G401 (cell line): ENCODE measurements at regions not wholly inside any gene's neighbourhood (a gene's known extent, or its start where the extent isn't known, plus 50 kb on each side); places are given as distances from the start of the nearest gene placed in this dataset.
"Not testable (repeated sequence)": the region's sequence is repeated elsewhere in the genome, so short reads cannot be mapped to it uniquely, and the experiment has no call there.

Experiments
- DNase-seq: peaks from one replicate; pipeline ENCODE4 v3.0.0-alpha.2; 2015; ENCODE audit warnings: low spot score
- in situ Hi-C: cut with HindIII; loops from 2 replicates; pipeline ENCODE4 v1.10.0; 2016; ENCODE audit warnings: low sequenced_read_pairs, mixed read lengths

DNA sequence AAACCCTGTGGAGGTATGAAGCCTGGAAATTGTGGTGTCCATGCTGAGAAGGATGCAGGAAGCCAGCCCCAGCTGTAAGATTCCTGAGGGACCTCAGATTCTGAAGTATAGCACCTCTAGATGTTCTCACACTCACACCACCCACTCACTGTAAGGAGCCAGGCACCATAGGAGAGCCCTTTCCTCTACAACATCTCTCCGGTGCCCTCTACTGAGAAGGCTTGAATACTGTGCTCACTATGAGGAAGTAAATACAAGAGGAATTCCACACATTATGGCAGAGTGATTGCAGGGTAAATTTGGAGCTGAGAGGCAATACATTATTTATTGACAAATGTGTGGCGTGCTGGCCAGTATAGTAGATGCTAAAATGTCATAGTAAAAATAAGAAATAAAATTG is 2414.0 kb upstream of the PCDH20 start:
- in situ Hi-C loops, DNase-seq: not testable (repeated sequence)

DNA sequence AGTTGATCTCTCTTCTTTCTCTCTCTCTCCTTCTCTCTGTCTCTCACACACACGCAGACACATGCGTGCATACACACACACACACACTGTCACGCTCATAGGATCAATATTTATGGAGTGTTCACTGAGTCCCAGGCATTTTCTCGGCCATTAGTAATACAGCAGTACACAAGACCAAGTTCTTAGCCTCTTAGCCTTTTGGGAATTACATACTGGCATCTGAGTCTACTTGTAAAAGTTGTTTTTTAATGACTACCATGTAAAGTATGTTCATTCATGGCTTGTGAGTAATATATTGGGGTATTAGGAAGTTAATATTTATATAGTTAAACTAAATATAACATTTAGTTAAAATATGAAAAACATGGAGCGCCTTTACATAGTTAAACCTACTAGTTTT is 2406.1 kb upstream of the PCDH20 start:
- in situ Hi-C loops, DNase-seq: not testable (repeated sequence)

DNA sequence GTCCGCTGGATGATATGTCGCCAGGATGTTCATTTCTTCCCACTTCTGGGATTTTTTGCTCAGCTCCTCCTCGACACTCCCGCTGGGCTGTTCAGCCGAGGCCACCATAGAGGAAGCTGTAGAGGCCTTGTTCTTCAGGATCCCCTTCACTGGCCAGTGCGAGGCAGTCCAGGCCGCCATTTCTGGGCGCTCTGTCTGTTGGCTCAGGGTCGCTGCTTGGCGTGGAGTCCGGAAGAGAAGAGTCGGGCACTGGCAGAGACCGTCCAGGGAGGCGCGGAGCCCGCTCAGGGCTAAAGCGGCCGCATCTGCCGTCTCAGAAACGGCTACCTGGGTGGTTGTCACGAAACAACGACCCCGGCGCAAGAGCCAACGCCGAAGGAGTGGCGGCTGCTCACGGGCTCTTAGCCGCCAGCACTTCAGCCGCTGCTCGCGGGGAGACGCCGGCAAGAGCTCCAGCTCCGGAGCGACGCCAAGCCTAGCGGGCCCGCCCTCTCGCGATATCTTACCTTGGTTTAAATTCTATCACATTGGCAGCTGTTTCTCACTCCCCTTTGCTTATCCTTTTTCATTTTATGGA is 2395.9 kb upstream of the PCDH20 start:
- in situ Hi-C loops = not testable (repeated sequence)

DNA sequence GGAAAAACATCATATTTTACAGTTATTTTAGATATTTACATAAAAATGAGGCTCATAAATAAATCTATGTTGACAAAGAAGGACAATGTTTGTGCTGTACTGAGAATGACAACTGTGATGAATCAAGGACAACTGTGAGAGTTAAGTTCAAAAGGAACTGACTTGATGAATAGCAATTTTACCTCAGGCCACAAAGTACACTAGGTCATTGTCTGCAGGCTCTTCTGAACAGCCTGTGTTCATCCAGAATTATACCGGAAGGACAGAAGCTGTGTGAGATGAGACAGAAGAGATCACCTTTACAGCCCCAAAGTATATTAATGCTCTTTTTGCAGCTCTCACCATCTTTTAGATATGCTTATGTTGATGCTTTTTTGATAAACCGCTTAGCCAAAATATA is 2375.5 kb upstream of the PCDH20 start:
- in situ Hi-C loops, DNase-seq: not testable (repeated sequence)

More for the DNA sequence above, 2395.9 kb upstream of the PCDH20 start:
- not testable (repeated sequence) for DNase-seq

DNA sequence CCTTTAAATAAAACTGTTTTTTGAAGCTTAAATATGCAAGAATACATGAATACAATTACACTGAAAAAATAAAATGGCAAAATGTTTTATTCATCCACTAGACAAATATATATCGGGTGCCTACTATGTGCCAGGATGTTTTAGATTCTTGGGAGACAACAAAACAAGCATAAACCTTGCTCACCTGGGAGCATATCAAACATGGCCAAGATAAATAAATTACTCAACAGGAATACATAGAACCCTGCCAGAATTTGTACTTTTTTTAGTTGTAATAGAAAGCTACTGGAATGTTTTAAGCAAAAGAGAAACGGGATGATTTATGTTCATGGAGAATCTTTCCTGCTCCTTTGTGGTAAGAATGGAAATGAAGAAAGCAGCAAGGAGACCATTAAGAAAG is 2358.5 kb upstream of the PCDH20 start:
- DNase-seq = no peak
- in situ Hi-C loops = no loop called here

DNA sequence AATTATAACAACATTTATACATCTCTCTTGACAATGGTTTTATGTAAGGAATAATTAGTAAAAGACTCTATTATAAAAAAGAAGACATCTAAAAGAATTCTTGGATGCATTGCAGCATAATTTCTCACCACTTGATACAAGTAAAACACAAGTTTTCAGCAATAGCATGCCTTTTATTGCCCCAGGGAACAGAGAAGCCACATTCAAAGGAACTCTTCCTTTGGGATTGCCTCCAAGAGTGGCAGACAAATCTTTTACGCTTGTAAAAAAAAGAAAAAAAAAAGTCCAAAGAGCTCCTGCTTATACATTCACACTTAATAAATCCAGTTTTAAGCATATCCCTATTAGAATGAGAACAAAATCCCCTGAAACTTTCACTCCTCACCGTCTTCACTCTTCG is 2357.8 kb upstream of the PCDH20 start:
- DNase-seq = no peak
- in situ Hi-C loops = no loop called here

DNA sequence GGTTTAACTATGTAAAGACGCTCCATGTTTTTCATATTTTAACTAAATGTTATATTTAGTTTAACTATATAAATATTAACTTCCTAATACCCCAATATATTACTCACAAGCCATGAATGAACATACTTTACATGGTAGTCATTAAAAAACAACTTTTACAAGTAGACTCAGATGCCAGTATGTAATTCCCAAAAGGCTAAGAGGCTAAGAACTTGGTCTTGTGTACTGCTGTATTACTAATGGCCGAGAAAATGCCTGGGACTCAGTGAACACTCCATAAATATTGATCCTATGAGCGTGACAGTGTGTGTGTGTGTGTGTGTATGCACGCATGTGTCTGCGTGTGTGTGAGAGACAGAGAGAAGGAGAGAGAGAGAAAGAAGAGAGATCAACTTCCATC is 2342.0 kb upstream of the PCDH20 start:
- in situ Hi-C loops, DNase-seq: not testable (repeated sequence)

DNA sequence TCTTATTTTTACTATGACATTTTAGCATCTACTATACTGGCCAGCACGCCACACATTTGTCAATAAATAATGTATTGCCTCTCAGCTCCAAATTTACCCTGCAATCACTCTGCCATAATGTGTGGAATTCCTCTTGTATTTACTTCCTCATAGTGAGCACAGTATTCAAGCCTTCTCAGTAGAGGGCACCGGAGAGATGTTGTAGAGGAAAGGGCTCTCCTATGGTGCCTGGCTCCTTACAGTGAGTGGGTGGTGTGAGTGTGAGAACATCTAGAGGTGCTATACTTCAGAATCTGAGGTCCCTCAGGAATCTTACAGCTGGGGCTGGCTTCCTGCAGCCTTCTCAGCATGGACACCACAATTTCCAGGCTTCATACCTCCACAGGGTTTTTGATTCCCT is 2334.2 kb upstream of the PCDH20 start:
- in situ Hi-C loops, DNase-seq: not testable (repeated sequence)

DNA sequence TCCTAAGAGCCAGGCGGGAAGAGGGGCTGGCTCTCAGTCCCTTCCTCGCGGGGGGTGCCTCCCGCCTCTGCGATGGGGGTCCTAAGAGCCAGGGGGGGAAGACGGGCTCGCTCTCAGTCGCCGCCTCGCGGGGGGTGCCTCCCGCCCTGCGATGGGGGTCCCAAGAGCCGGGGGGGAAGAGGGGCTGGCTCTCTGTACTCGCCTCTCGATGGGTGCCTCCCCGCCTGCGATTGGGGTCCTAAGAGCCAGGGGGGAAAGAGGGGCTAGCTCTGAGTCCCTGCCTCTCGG is 2326.1 kb upstream of the PCDH20 start:
- in situ Hi-C loops, DNase-seq: not testable (repeated sequence)

DNA sequence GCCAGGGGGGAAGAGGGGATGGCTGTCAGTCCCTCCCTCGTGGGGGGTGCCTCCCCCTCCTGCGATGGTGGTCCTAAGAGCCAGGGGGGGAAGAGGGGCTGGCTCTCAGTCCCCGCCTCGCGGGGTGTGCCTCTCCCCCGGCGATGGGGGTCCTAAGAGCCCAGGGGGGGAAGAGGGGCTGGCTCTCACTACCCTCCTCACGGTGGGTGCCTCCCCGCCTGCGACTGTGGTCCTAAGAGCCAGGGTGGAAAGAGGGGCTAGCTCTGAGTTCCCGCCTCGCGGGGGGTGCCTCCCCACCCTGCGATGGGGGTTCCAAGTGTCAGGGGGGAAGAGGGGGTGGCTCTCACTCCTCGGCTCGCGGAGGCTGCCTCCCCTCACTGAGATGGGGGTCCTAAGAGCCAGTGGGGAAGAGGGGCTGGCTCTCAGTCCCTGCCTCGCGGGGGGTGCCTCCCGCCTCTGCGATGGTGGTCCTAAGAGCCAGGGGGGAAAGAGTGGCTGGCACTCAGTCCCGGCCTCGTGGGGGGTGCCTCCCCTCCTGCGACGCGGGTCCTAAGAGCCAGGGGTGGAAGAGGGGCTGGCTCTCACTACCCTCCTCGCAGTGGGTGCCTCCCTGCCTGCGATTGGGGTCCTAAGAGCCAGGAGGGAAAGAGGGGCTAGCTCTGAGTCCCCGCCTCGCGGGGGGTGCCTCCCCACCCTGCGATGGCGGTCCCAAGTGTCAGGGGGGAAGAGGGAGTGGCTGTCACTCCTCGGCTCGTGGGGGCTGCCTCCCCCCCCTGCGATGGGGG is 2325.6 kb upstream of the PCDH20 start:
- DNase-seq = no peak
- in situ Hi-C loops = no loop called here

DNA sequence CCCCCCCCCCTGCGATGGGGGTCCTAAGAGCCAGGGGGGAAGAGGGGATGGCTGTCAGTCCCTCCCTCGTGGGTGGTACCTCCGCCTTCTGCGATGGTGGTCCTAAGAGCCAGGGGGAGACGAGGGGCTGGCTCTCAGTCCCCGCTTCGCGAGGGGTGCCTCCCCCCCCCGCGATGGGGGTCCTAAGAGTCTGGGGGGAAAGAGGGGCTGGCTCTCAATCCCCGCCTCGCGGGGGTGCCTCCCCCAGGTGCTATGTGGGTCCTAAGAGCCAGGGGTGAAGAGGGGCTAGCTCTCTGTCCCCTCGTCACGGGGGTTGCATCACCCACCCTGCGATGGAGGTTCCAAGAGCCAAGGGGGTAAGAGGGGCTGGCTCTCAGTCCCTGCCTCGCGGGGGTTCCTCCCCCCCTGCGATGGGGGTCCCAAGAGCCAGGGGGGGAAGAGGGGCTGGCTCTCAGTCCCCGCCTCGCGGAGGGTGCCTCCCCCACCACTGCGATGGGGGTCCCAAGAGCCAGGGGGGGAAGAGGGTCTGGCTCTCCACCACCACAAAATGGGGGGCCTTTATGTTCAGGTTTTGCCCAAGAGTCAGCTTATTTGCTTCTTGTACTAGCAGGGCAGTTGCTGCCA is 2323.6 kb upstream of the PCDH20 start:
- in situ Hi-C loops, DNase-seq: not testable (repeated sequence)

DNA sequence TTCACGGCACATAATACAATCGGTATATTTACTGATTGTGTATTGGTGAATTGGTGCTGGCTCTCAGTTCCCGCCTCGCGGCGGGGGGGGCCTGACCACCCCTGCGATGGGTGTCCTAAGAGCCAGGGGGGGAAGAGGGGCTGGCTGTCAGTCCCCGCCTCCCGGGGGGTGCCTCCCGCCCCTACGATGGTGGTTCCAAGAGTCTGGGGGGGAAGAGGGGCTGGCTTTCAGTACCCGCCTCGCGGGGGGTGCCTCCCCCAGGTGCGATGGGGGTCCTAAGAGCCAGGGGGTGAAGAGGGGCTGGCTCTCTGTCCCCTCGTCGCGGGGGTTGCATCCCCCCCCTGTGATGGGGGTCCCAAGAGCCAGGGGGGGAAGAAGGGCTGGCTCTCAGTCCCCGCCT is 2321.8 kb upstream of the PCDH20 start:
- in situ Hi-C loops = no loop called here

DNA sequence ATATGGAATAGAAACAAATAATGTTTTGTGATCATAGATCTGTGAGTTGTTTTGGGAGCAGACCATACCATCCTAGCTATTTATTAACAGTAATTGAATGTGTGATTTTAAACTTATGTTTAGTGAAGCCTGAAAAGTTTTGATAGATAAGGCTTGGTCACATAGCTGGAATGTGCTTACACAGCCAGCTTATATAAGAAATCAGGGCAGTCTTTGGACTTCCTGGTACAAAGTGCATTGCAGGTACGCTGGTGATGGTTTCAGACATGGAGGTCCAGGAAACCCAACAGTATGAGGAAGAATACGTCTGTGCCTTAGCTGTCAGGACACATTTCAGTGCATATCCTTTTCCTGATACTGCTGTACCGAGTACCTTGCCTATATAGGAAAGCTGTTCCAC is 2316.2 kb upstream of the PCDH20 start:
- in situ Hi-C loops = no loop called here
- DNase-seq = no peak

More for the DNA sequence above, 2321.8 kb upstream of the PCDH20 start:
- DNase-seq = no peak

DNA sequence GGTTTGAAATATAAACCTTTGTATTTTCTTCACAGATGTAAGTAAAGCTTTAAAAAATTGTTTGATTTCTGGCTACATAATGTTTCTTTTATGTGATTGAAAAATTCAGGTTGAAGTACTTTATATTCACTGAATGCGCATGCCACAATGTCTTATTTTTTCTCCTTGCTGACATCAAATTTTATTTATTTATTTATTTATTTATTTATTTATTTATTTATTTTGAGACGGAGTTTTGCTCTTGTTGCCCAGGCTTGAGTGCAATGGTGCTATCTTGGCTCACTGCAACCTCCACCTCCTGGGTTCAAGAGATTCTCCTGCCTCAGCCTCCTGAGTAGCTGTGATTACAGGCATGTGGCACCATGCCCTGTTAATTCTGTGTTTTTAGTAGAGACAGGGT is 2296.5 kb upstream of the PCDH20 start:
- DNase-seq, in situ Hi-C loops: not testable (repeated sequence)

DNA sequence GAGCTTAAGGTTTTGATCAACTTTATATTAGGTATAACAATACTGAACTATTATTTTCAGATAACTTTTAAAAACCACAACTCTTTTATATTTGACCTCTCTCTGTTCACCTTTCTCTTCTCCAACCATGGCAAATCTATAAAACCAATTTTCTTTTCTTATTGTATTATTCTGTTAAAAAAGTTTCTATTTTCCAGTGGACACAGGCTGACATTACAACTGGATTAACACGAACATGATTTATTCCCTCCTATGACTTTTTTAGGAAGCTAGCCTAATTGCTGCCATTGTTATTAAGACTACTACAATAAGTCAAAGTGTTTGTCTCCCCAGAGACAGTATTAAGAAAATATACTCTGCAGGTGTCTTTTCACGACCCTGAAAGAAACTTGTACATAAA is 2291.1 kb upstream of the PCDH20 start:
- in situ Hi-C loops = no loop called here

DNA sequence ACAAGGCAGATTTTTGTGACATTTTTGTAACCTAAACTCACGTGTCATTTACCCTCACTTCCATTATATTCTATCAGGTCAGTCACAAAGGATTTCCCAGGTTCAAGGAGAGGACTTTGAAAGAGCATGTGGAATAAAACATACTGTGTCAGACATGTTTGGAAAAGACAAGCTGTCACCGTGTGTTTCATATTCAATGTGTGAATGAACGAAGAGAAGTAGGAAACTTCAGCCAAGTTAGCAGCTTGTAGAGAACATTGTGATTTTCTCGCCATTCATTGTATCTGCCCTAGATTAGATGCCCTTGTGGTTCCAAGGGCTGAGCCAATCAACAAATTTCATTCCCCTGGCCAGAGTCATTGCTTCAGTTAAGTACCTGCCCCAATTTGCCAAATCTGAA is 2288.9 kb upstream of the PCDH20 start:
- in situ Hi-C loops = no loop called here
- DNase-seq = no peak

More for the DNA sequence above, 2291.1 kb upstream of the PCDH20 start:
- no peak for DNase-seq

DNA sequence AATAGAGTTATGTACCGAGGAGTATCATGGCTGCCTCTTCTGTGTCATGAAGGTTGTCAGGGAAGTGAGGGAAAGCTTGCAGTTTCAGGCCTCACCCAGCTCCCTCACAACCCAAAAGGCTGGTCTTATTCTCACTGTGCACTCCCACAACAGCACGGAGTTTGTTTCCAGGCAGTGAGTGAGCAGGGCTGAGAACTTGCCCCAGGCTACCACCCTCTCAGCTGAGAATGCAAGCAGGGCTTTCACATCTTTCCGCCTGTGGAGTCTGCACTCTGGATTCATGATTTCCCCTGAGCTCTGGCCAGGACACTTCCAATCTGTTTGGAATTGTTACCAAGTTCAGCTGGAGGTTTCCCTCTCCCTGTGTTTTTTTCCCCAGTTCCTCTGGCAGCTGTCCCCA is 2284.7 kb upstream of the PCDH20 start:
- no peak for DNase-seq
- in situ Hi-C loops = no loop called here

DNA sequence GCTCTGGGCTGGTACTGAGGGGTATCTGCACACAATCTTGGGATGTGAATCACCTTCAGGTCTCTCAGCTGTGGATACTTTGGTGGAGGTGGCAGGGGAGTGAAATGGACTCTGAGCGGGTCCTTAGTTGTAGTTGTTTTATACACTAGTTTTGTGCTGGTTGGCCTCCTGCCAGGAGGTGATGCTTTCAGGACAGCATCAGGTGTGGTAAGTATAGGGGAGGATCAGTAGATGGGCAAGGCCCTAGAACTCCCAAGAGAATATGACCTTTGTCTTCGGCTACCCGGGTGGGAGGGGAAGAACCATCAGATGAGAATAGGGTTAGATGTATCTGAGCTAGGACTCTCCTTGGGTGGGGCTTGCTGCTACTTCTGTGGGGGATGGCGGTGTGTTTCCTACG is 2284.3 kb upstream of the PCDH20 start:
- no peak for DNase-seq
- in situ Hi-C loops = no loop called here

DNA sequence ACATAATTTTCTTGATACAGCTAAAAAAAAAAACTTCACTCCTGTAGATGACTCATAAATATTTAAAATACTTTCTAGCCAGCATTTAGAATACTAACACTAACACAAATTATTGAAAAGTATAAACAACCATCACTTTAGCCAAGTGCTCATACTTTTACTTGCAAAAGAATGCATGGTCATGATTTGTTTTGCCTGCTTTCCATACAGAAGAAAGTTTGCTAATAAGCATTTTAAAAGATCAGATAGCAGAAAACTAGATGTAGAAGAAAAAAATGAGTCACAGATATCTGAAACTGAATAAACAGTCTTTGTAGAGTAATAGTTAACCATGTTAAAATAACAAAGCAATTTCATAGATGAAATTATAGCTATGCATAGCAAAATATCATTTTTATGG is 2280.4 kb upstream of the PCDH20 start:
- DNase-seq = no peak
- in situ Hi-C loops = no loop called here

DNA sequence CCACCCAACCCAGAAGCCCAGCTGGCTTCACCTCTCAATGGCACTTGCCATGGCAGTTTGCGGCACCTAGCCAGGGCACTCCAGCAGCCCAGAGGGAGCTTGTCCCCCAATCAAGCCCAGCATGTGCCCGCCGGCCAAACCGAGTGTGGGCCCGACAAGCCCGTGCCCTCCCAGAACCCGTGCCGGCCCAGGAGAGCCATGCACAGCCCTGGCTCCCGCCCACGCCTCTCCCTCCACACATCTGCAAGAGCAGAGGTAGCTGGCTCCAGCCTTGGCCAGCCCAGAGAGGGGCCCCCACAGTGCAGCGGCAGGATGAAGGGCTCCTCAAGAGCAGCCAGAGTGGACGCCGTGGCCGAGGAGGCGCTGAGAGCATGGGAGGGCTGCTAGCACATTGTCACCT is 2278.0 kb upstream of the PCDH20 start:
- in situ Hi-C loops = no loop called here
- DNase-seq = no peak

DNA sequence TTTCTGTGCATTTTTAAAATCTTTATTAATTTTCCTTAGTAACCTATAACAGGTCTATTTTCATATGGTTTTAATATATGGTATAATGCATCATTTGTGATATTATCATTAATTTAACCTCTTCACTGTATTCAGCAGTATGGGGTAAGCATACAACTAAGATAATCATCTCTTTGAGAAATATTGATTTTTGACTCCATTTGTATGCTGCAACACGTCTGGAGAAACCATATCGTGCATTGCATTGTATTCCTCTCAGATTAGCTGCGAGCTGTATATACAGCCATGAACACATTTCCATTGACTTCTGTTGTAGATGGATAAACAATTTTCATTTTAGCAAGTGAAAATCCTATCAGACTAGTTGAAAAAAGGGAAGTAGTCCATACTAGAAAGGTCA is 2275.8 kb upstream of the PCDH20 start:
- no peak for DNase-seq
- in situ Hi-C loops = no loop called here
